Right kidney (tissue), 1 donor: ENCODE measurements at regions not wholly inside any gene's neighbourhood (a gene's known extent, or its start where the extent isn't known, plus 50 kb on each side); places are given as distances from the start of the nearest gene placed in this dataset.
A peak's percentile ranks its signal among the peaks of the same experiment; 100 is the strongest.

Source experiments
- DNase-seq: peaks from one replicate; pipeline ENCODE4 v3.0.0-alpha.2; 2016

DNA sequence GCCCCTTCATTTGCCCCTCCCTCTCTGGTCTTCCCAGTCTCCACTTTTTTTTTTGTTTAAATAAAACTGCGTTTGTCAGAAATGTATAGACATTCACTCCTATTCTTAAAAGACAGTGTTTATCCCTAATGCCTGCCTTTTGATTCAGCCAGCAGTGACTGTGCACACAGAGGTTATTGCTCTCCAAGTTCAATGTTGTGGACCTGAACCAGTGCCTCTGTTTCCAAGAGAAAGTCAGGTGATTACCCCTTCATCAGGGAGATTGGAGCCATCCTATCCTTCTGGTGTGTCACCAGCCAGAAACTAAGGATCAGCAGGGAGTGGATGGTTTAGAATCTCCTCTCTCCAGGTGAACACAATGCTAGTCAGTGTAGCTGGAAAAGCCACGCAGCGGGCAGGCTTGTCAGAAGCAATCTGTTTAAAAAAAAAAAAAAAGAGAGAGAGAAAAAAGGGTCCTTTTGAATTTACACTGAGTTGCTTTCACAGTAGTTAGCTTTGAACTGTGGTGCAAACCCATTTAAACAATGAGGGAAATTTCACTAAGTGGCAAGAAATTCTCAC is 167.5 kb upstream of the DMRT1 start:
- DNase-seq: no peak

DNA sequence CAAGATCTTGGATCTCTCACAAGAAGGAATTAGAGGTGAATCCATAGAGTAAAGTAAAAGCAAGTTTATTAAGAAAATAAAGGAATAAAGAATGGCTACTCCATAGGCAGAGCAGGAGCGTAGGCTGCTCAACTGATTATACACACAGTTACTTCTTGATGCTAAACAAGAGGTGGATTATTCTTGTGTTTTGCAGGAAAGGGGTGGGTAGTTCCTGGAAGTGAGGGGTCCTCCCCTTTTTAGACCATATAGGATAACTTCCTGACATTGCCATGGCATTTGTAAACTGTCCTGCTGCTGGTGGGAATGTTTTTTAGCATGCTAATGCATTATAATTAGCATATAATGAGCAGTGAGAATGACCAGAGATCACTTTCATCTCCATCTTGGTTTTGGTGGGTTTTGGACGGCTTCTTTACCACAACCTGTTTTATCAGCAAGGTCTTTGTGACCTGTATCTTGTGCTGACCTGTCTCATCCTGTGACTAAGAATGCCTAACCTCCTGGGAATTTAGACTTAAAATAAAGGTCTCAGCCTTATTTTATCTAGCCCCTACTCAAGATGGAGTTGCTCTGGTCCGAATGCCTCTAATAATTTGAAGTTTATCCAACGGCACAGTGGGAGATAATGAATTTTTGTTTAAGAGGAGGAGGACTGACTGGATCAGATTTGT is 165.7 kb upstream of the DMRT1 start:
- DNase-seq: no peak

DNA sequence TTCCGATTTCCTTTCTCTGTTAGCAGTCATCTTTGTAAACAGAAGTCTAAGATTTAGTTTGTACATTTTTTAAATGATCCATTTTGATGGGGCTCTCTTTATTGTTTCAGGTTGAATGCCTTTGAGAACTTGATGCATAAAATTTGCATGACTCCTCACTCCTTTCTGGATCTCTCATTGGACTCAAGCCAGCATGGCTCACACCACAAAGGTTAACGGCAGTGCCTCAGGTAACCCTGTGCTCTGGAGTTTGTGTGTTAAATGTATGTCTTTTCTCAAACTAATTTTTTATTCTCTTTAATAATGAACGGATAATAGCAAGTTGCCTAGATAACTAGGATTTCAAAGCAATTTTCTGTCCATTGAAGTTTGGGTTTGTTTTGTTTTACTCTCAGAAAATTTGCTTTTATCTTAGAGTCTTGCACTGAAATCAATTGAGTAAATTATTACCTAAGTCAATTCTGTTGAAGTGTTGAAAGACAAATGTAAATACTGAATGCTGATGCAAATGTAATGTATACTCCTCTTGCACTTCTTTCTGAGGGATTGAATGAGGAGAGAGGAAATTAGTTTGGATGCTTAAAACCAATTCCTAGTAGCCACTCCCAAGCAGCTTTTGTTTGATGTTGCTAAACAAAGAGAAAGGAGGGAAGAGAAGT is 164.6 kb upstream of the DMRT1 start:
- no peak for DNase-seq

GRCh38 chr9:677461-678097 is 163.9 kb upstream of the DMRT1 start:
- no peak for DNase-seq

GRCh38 chr9:678897-679296 is 162.6 kb upstream of the DMRT1 start:
- DNase-seq: no peak

DNA sequence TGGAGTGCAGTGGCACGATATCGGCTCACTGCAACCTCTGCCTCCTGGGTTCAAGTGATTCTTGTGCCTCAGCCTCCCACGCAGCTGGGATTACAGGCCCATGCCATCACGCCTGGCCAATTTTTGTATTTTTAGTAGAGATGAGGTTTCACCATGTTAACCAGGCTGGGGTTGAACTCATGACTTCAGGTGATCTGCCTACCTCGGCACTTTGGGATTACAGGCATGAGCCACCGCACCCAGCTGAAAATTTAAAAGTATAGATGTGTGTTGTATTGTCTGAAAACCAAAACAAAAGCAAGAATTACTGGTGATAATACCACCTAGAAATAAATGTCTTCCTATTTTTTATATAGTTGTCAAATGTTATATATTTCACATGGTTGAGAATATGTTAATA is 162.0 kb upstream of the DMRT1 start:
- no peak for DNase-seq

DNA sequence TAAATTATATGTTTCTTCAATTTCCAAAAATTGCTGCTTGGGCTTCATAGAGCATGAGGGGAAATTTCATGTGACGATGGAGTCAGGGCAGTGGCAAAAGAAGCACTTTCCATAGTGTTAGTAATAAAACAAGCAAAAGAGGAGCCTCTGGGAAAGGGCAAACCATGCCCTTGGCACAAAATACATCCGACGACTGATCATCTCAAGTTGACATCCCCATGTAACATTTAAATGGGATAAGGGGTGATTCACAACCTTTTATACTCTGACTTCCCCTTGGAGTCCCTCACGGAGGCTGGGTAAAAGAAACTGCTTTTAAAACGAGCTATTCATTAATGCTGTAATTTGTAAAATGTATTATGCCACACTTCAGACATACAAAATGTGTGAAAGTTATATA is 161.4 kb upstream of the DMRT1 start:
- DNase-seq: no peak

DNA sequence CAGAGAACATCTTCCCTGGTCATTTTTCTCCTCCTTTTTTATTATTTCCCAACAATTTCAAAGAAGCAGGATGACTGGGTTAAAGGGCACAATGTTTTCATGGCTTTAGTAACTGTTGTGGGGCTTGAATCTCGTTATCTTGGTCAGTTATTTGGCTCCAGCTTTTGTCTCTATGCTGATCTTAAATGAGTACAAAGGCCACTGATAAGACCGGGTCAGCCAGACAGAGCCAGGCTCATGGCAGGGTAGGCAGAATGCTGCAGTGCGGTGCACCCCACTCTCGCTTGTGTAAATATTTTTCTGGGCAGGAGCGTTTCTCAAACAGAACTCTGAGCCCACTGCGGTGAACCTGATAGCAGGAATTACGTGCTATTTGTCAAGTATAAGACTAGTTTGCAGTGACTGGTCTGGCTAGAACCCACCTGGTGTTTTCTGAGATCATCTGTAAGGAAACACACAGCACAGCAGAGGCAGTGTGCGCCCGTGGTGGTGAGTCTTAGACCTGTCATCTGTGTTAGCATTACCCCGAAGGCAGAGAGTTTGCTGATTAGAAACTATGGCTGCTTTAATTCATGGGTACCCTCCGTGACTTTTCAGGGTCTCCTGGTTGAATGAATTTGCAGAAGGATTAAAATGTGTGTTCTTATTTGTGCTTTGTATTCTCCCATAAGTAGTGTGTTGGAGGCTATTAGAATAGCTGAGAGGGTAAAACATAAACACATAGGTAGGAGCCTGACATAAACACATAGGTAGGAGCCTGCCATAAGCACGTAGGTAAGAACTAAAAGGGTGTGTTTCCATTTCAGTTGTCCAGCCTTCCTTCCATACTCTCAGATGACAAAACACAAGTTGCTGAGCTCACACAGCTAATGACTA is 158.6 kb upstream of the DMRT1 start:
- no peak for DNase-seq

DNA sequence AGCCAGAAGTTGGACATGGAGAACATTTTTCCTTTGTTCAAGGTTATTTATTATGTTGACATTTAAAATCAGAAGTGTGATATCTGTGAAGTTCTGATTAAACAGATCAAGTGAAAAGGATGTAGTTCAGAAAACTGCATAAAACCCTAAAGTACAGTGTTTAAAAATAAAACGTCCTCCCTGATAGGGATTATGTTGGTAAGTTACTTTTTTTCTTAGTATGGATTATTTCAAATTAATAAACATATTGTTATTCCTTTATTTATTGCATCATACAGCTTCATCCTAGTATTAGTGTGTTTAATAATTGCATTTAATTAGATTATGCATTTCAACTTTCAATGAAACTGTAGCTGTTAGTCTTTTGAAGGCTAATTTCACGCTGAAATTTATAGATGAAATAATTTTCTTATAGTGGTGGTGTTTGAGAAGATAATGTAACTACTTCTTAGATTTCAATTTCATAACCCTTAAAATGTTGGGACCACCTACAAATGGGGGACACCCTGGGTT is 157.9 kb upstream of the DMRT1 start:
- DNase-seq: no peak

- DNase-seq: peak; percentile 47
Observed at GRCh38 chr9:684054-684890, 157.2 kb upstream of the DMRT1 start.

- no peak for DNase-seq
Observed at GRCh38 chr9:684941-685340, 156.6 kb upstream of the DMRT1 start.

GRCh38 chr9:686321-686813 is 155.1 kb upstream of the DMRT1 start:
- no peak for DNase-seq

GRCh38 chr9:687034-687785 is 154.3 kb upstream of the DMRT1 start:
- no peak for DNase-seq

GRCh38 chr9:687994-688393 is 153.5 kb upstream of the DMRT1 start:
- DNase-seq: no peak

DNA sequence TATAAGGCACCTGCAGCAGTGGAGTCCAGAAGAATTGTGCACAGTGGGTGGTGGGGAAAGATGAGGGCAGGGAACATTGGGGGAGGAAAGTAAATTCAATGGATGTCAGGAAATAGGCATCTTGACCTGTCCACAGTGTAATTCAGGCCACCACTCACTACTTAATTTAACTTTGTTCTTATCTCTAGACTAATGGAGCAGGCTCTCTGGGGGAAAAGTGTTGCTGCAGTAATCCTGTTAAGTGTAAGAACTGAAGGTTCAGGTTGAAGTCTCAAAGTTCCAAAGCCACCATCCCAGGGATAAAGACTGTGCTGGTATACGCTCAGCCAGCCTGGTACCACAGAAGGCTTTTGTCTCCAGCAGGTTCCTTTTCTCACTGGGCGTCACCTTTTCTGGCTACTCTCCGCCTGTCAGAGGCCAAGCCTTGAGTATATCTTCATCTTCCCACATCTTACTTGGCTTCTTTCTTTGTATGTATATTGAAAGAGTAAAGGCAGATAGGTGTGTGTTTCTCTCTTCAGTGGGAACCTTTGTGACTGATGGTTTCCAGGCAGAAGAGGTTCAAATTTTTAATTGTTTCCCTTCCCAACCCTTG is 150.9 kb upstream of the DMRT1 start:
- DNase-seq: no peak

DNA sequence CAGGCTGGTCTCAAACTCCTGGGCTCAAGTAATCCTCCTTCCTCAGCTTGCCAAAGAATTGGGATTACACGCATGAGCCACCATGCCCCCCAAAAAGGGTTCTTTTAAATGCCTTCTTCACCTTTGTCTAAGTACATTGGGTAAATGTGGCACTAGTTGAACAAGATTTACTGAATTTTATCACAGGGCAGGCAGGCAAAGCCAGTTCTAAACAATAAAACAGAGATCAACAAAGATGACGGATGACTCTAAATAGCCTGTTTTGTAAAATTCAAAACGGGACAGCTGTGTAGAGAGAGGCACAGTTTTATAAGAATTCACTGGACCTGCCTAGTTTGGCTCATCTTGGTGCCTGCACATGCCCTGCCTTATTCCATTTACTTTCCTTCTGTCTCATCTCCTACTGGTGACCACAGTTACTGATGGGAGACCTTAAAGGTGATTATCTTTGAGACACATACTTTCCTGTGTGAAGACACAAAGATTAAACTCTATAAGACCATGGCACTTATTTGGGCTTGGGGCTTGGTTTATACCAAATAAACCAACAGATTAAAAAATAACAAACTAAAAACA is 149.6 kb upstream of the DMRT1 start:
- DNase-seq: no peak

DNA sequence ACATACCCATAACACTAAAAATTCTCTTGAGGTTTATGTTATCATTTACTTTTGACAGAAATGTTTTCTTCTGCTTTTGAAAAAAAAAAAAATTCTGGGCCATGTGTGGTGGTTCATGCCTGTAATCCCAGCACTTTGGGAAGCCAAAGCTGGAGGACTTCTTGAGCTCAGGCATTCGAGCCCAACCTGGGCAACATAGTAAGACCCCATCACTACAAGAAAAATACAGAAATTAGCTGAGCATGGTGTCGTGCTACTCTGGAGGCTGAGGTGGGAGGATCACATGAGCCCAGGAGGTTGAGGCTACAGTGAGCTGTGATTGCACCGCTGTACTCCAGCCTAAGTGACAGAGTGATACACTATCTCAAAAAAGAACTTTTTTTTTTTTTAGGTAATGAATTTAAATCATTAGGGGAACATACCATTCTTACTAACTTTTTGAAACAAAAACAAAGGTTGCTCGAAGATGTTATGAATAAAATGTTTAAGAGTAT is 148.8 kb upstream of the DMRT1 start:
- DNase-seq: no peak

- DNase-seq: peak; percentile 67
Observed at GRCh38 chr9:693201-694091, 148.1 kb upstream of the DMRT1 start.

DNA sequence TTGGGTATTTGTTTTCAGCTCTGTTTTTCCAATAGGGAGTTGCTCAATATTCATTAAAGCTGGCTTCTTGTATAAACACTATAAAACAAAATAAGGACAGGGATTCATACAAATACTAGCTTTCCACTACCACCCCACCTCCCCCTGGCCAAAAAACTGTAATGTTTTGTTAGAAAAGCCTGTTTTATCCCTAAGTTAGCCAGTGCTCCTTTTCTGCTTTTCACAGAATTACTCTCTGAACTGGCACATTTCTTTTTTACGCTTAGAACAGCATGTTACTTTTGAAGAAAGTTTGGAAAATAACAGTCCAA is 147.4 kb upstream of the DMRT1 start:
- DNase-seq: no peak
